ENCODE measurements at regions not wholly inside any gene's neighbourhood (a gene's known extent, or its start where the extent isn't known, plus 50 kb on each side); places are given as distances from the start of the nearest gene placed in this dataset.

- TF ChIP-seq MAX (IDR thresholded peaks at IDR 0.05; ENCODE audit: low read depth): no peak
- TF ChIP-seq EP300 (IDR thresholded peaks at IDR 0.05; ENCODE audit: borderline replicate concordance in 1 of 2, low read depth in 1 of 2, low read length in 1 of 2): no peak
- TF ChIP-seq FOXJ3 (CRISPR knock-in tag; IDR thresholded peaks at IDR 0.05): no peak
- no peak for TF ChIP-seq FOXM1 (IDR thresholded peaks at IDR 0.05; ENCODE audit: low read depth)
- no peak for TF ChIP-seq USF1 (IDR thresholded peaks at IDR 0.05; ENCODE audit: borderline replicate concordance, low read depth)
- TF ChIP-seq RAD21 (IDR thresholded peaks at IDR 0.05; ENCODE audit: low read length): no peak
- TF ChIP-seq GABPA (IDR thresholded peaks at IDR 0.05; ENCODE audit: low read depth): no peak
- no peak for TF ChIP-seq POLR2AphosphoS5 (IDR thresholded peaks at IDR 0.05; ENCODE audit: low read depth, low read length)
- no peak for TF ChIP-seq TCF12 (IDR thresholded peaks at IDR 0.05)
- TF ChIP-seq CTCF (IDR thresholded peaks at IDR 0.05): no peak
- TF ChIP-seq PBX3 (IDR thresholded peaks at IDR 0.05): no peak
- no peak for TF ChIP-seq SMC3 (IDR thresholded peaks at IDR 0.05; ENCODE audit: low read depth, low read length)
Measured at GRCh38 chr5:20230010-20230409, 242.0 kb upstream of the CDH18 start.
